Erythroblast (primary cell): ENCODE measurements at regions not wholly inside any gene's neighbourhood (a gene's known extent, or its start where the extent isn't known, plus 50 kb on each side); places are given as distances from the start of the nearest gene placed in this dataset.

Experiments used
- GATA1 ChIP-seq: IDR thresholded peaks from 2 replicates; pipeline ENCODE4 v1.6.1; 2011; ENCODE audit warnings: low read depth, mild to moderate bottlenecking, control low read depth, low read length, moderate library complexity
- POLR2A ChIP-seq: IDR thresholded peaks from 2 replicates; pipeline ENCODE4 v1.6.1; 2011; ENCODE audit warnings: mild to moderate bottlenecking, low read length

DNA sequence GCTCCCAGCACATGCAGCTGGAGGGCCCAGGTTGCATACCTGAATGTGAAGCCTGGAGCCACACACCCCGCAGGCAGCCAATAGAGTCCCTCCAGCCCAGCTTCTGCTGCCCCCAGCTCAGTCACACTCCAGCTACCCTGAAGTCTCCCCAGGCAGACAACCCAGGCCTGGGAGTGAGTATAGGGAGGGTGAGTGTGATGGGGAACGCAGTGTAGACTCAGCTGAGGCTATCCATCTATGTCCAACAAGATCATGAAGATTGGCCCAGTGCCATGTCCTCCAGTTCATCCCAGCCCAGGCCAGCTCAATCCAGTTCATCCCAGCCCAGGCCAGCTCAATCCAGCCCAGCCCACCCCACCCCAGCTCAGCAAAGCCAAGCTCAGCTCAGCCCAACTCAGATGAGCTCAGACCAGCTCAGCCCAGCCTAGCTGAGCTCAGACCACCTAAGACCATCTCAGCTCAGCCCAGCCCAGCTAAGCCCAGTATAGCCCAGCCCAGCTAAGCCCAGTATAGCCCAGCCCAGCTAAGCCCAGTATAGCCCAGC, 330.4 kb downstream of the TMEM121 start:
- TF ChIP-seq POLR2A = no peak
- no peak for TF ChIP-seq GATA1
